Tibial nerve (tissue), 4 donors: ENCODE measurements at regions not wholly inside any gene's neighbourhood (a gene's known extent, or its start where the extent isn't known, plus 50 kb on each side); places are given as distances from the start of the nearest gene placed in this dataset.

Experiments
- DNase-seq, 2 donors: peaks; one replicate each; pipeline ENCODE4 v3.0.0-alpha.2; 2019; ENCODE audit warnings: low spot score in 2 of 2
- H3K27ac ChIP-seq, 4 donors: fragments of 200-600 bp; sonication (generic) in 3 of 4; one replicate each; pipeline ENCODE4 v1.5.1; 2017 to 2019; ENCODE audit warnings: mild to moderate bottlenecking in 1 of 4
- H3K27me3 ChIP-seq, 2 donors: fragments of 200-600 bp; sonication (generic) in 1 of 2; one replicate each; pipeline versions ENCODE4 v1.5.1 to v1.6.0; 2017 to 2019
- H3K36me3 ChIP-seq, 3 donors: fragments of 200-600 bp; sonication (generic); one replicate each; pipeline ENCODE4 v1.5.1; 2018 to 2019
- H3K4me1 ChIP-seq, 4 donors: fragments of 200-600 bp; sonication (generic) in 3 of 4; one replicate each; pipeline ENCODE4 v1.5.1; 2017 to 2019
- H3K4me3 ChIP-seq, 4 donors: fragments of 200-600 bp; sonication (generic) in 3 of 4; one replicate each; pipeline ENCODE4 v1.5.1; 2017 to 2019; ENCODE audit warnings: mild to moderate bottlenecking in 1 of 4, moderate library complexity in 1 of 4
- H3K9me3 ChIP-seq, 4 donors: fragments of 200-600 bp; sonication (generic) in 3 of 4; one replicate each; pipeline ENCODE4 v1.5.1; 2017 to 2019
- EP300 ChIP-seq, 2 donors: sonication (generic); formaldehyde crosslinking; IDR thresholded peaks; one replicate each; pipeline ENCODE4 v1.6.1; 2017; ENCODE audit warnings: antibody characterized with exemption in 2 of 2, mild to moderate bottlenecking in 1 of 2
- POLR2A ChIP-seq, 2 donors: fragments of 450-650 bp; IDR thresholded peaks; one replicate each; pipeline ENCODE4 v1.6.1; 2017; ENCODE audit warnings: antibody characterized with exemption in 2 of 2, mild to moderate bottlenecking in 2 of 2, moderate library complexity in 2 of 2
- WGBS, 2 donors: methylation state at CpG; one replicate each; pipeline ENCODE4 v1.1.5; 2018; 5-methylcytosine and 5-hydroxymethylcytosine counted together
- TF ChIP-seq, protein P1 (sequence below), 5 experiments: fragments of 200-600 bp in 3 of 5; fragments of 450-650 bp in 2 of 5; sonication (generic) in 3 of 5; IDR thresholded peaks; one replicate each; pipeline ENCODE4 v1.5.1; 2016 to 2019; ENCODE audit warnings: antibody characterized with exemption in 5 of 5, mild to moderate bottlenecking in 3 of 5, moderate library complexity in 2 of 5

DNA sequence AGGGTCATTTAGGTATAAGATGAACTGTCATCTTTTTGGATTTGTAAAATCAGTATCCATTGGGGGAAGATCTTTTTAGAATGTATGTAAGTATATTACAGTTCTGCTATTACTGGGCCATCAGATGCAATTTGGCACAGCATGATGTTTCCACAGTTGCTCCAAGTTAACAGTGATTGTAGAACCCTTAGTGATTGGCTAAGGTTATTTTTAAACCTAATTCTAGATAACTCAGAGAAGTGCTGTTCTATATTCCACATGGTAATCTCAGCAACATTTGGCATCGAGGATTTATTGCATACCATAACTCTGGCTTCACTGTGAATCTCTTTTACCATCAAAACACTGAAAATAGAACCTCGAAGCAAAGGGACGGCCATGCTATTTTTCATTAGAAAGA lies 215.7 kb upstream of the HAND2 start:
- 65 to 82% methylated on average over 3 of the region's 3 CpGs for WGBS, 2 donors
- Histone ChIP-seq H3K27me3 (no peaks in the 10 kb centered on the region), H3K36me3 (no peaks in the 10 kb centered on the region), H3K4me1 (no peaks in the 10 kb centered on the region), H3K27ac (no peak overlapping the region), H3K4me3 (no peak overlapping the region), H3K9me3 (peaks cover 0 to 11% (median 0%) of the 10 kb centered on the region in 4 donors)
- TF ChIP-seq POLR2A (IDR thresholded peaks at IDR 0.05) (no peak), EP300 (IDR thresholded peaks at IDR 0.05) (no peak)
- TF ChIP-seq, protein P1, sequence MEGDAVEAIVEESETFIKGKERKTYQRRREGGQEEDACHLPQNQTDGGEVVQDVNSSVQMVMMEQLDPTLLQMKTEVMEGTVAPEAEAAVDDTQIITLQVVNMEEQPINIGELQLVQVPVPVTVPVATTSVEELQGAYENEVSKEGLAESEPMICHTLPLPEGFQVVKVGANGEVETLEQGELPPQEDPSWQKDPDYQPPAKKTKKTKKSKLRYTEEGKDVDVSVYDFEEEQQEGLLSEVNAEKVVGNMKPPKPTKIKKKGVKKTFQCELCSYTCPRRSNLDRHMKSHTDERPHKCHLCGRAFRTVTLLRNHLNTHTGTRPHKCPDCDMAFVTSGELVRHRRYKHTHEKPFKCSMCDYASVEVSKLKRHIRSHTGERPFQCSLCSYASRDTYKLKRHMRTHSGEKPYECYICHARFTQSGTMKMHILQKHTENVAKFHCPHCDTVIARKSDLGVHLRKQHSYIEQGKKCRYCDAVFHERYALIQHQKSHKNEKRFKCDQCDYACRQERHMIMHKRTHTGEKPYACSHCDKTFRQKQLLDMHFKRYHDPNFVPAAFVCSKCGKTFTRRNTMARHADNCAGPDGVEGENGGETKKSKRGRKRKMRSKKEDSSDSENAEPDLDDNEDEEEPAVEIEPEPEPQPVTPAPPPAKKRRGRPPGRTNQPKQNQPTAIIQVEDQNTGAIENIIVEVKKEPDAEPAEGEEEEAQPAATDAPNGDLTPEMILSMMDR (IDR thresholded peaks at IDR 0.05) = no peak
- DNase-seq = no peak

DNA sequence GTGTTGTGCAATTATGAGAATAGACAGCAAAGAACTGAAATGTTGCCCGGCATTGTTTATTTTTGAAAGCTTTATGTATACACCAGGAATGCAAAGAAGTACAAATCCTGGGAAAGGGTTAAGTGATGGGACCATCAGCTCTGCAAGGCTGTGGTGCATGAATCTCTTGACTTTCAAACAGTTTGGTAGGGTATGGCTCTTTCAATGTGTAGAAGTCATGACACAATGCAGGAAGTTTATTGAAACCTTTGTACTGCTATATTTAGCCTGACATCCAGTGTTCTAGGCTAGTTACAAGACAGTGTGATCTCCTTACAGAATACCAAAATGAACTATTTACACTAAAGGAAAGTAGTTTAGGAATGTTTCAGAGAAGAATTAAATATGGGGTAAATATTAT lies 206.8 kb upstream of the HAND2 start:
- no peak overlapping the region for H3K27ac ChIP-seq
- no peaks in the 10 kb centered on the region for H3K27me3 ChIP-seq
- WGBS, 2 donors = 81 to 85% methylated on average over 1 of the region's 1 CpG

DNA sequence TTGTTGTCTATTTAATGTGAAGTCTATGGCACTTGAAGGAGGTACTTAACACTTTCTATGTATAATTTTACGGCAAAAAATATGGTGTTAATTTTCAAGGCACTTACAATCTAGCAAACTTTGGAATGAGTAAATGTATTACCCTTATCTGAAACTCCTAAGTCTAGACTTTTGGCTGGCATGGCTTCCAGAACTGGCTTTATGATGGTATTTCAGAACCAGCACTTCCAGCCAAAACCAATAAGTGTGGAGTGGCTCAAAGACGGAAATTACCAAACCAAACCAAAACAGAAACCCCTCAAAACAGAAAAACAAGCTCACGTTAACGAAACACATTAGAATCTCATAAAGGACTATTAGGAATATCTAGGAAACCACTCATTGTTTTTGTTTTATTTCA lies 205.6 kb upstream of the HAND2 start:
- Histone ChIP-seq H3K27me3 (no peaks in the 10 kb centered on the region), H3K36me3 (no peaks in the 10 kb centered on the region), H3K4me3 (no peak overlapping the region), H3K27ac (no peak overlapping the region), H3K4me1 (no peaks in the 10 kb centered on the region), H3K9me3 (peaks cover 0 to 2% (median 0%) of the 10 kb centered on the region in 4 donors)
- WGBS, 2 donors = 63 to 76% methylated on average over 4 of the region's 4 CpGs
- TF ChIP-seq, protein P1 (IDR thresholded peaks at IDR 0.05) = no peak
- no peak for TF ChIP-seq POLR2A (IDR thresholded peaks at IDR 0.05)
- no peak for DNase-seq

More for the DNA sequence above, 206.8 kb upstream of the HAND2 start:
- DNase-seq = no peak
- H3K36me3 ChIP-seq = no peaks in the 10 kb centered on the region
- TF ChIP-seq EP300 (IDR thresholded peaks at IDR 0.05) (no peak), POLR2A (IDR thresholded peaks at IDR 0.05) (no peak)
- TF ChIP-seq, protein P1 (IDR thresholded peaks at IDR 0.05) = no peak
- no peaks in the 10 kb centered on the region for H3K4me1 ChIP-seq
- H3K4me3 ChIP-seq = no peak overlapping the region
- peaks cover 0 to 5% (median 0%) of the 10 kb centered on the region in 4 donors for H3K9me3 ChIP-seq

DNA sequence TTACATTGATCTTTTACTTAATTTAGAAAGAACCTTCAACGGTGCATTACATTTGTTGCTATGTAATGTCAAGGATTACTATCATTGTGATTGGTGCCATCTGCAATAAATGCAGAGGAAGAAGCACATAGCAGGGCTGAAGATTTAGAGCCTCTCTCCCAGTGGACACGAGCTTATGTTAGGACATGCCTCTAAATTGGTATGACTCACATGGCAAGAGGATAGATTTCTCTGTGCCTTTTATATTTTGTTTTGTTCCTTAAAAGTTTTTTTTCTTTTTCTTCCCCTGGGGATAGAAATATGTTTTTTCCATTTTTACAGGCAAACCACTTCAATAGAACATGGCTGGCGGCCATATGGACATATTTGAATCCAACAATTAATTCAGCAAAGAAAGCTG lies 205.0 kb upstream of the HAND2 start:
- Histone ChIP-seq H3K36me3 (no peaks in the 10 kb centered on the region), H3K4me3 (no peak overlapping the region), H3K27me3 (no peaks in the 10 kb centered on the region), H3K4me1 (no peaks in the 10 kb centered on the region), H3K9me3 (peaks cover 0 to 7% (median 0%) of the 10 kb centered on the region in 4 donors), H3K27ac (no peak overlapping the region)
- TF ChIP-seq POLR2A (IDR thresholded peaks at IDR 0.05) (no peak), EP300 (IDR thresholded peaks at IDR 0.05) (no peak)
- TF ChIP-seq, protein P1 (IDR thresholded peaks at IDR 0.05) = no peak
- 62 to 72% methylated on average over 3 of the region's 3 CpGs for WGBS, 2 donors
- DNase-seq = no peak

DNA sequence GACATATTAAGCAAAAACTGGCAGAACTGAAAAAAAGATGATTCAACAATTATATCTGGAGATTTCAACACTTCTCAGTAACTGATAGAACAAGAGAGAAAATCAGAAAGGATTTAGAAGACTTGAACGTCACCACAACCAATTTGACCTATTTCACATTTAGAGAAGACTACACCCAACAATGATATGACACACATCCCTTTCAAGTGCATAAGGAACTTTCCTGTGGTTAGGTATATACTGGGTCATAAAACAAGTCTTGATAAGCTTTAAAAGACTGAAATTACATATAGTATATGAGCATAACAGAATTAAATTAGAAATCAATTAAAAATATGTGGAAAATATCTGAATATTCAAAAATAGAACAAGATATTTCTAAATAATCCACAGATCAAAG lies 201.2 kb upstream of the HAND2 start:
- 74 to 81% methylated on average over 1 of the region's 1 CpG for WGBS, 2 donors

More for the DNA sequence above, 201.2 kb upstream of the HAND2 start:
- Histone ChIP-seq H3K27me3 (no peaks in the 10 kb centered on the region), H3K4me3 (no peak overlapping the region), H3K27ac (no peak overlapping the region), H3K36me3 (no peaks in the 10 kb centered on the region), H3K9me3 (peaks cover 0 to 33% (median 0%) of the 10 kb centered on the region in 4 donors), H3K4me1 (no peaks in the 10 kb centered on the region)
- no peak for DNase-seq
- no peak for TF ChIP-seq POLR2A (IDR thresholded peaks at IDR 0.05)
- no peak for TF ChIP-seq EP300 (IDR thresholded peaks at IDR 0.05)
- TF ChIP-seq, protein P1 (IDR thresholded peaks at IDR 0.05) = no peak
